Brain pericyte (primary cell): ENCODE measurements at regions not wholly inside any gene's neighbourhood (a gene's known extent, or its start where the extent isn't known, plus 50 kb on each side); places are given as distances from the start of the nearest gene placed in this dataset.

Experiments used
- DNase-seq: peaks from one replicate; pipeline ENCODE4 v3.0.0-alpha.2; 2012; ENCODE audit warnings: low read depth, low spot score

DNA sequence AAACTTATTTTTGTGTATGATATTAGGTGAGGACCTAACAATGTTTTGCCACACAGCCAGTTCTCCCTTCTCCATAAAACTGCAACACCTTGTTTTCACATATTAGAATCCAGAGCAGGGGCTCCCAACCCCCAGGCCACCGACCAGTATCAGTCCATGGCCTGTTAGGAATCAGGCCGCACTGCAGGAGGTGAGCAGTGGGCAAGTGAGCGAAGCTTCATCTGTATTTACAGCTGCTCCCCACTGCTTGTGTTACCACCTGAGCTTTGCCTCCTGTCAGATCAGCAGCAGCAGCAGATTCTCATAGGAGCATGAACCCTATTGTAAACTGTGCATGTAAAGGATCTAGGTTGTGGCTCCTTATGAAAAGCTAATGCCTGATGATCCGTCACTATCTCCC lies 185.9 kb upstream of the NSMCE3 start:
- no peak for DNase-seq

DNA sequence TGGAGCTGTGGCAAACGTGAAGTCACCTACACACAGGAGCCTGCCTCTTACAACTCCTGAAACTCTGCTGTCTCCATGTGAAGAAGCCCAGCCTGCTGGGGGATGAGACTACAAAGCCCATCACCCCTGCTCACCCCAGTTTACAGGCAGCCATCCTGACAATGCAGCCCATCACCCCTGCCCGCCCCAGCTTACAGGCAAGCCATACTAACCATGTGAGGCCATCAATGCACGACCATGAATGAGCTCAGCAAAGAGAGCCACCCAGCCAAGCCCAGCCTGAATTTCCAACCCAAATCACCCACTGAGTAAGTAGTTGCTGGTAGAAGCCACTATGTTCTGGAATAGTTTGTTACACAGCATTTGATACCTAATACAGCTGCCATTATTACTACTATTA lies 185.4 kb upstream of the NSMCE3 start:
- DNase-seq, result no peak

DNA sequence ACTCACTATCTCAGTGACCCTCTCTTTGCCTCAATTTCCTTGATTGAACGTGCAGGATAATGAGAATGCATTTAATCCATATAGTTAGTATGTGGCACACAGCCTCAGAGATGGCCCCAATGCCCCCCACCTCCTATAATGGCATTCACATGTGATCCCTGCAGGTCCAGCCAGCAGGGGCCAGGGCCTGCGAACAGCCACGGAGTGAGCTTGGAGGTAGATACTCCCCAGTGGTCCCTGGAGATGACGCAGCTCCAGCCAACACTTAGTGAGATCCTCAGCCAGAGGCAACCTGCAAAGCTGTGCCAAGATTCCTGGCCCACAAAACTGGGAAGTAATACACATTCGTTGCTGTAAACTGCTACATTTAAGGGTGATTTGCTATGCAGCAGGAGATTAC lies 184.9 kb upstream of the NSMCE3 start:
- DNase-seq, result no peak

DNA sequence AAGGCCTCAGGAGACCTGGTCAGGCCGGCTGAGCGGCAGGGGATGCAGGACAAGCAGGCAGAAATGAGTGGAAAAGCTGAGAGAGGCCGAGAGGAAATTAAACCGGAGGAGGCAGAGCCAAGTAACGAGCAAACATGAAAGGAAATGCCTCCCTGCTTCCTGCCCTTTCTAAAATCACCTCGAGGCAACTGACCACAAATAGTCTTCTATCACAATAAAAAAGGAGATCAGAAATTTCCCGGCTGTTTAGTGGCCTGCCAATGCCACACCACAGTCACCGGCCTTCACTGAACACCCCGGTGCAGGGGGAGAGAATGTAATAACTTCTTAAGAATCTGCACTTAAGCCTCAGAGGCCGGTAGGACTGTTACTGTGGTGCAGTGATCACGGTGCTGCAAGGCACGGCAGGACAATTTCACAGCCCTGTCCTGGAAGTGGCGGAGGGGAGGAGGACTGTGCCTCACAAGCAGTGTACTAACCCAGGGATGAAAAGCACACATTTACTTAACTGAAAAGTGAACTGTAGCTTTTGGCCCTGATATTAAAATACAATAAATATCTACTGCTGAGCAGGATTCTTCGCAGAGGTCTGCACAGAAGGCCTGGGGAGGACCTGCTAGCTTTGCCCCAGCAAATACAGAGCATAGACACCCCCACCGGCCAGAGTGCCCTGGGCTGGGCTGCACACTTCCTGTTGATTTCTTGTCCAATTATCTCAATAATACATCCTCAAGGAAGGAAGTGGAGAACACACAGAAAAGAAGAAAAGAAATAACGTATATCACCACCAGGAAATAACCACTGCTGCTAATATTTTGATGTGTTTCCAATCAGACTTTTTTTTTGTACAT lies 183.5 kb upstream of the NSMCE3 start:
- DNase-seq, result no peak

DNA sequence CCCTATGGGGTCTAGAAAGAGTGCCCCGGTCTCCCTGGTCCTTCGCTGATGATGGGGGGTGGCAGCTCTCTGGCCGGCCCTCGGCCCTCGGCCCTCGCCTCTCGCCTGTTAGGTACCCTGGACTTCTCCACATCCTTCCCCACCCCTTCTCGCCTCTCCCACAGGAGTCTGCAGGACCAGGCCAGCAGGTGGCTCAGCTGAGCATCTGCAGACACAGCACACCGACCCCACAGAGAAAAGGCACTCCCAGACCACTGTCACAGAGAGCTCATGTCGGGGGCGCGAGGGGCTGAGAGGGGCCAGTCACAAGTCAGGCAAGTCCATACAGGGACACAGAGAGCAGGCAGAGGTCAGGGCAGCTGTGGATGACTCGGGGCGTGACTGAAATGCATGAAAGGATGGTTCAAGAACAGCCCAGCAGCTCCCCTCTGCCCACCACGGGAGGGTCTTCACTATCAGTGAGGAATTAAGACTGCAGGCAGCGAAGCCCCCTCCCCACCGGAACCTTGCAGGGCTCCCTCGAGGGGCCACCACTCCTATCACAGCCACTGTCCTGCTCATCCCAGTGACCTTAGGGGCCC lies 181.7 kb upstream of the NSMCE3 start:
- no peak for DNase-seq

DNA sequence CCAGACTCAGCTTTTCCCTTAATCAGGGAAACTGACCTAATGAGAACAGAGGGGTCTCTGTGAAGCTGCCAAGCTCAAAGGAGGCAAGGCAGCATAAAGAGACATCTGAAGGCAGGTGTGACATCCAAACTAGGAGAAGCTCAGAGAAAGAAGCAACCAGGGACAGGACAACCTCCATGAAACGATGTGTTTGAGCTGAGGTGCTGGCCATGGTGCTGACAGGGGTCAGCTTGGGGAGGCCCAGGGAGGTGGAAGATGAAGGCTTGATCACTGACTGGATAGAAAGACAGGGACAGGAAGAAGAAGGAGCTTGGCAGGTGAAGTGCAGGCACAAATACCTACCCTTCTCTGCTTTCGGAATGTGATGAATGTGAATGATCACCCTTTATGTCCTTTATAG lies 179.5 kb upstream of the NSMCE3 start:
- DNase-seq, result no peak

DNA sequence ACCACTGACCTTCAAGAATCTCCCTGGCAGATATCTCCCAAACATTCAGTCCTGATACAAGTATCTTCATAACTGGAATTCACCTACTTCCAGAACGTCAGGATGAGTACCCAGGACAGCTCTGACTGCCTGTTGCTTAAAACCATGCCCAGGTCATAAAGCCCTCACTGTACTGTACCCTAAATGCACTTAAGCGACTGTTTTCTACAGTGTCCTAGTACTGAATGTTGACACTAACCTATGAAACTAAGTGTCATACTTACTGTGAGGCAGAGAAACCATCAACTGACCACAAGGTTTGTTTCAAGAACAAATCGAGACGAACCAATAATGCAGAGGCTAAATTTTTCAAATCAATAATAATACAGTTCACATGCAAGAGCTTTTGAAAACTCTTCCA lies 178.7 kb upstream of the NSMCE3 start:
- no peak for DNase-seq

DNA sequence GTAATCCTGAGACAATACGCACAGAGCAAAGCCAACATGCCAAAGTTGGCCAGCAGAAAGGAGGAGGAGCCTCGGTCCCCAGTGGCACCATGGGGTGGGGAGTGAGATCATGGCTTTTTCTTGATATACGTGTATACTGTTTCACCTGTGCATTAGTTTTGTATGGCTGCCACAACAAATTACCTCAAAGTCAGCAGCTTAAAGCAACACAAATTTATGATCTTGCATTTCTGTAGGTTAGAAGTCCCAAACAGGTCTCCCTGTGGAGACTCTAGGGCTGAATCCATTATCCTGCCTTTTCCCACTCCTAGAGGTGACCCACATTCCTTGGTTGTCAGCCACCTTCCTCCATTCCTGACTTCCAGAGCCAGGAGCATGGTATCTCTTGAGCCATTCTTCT lies 176.9 kb upstream of the NSMCE3 start:
- no peak for DNase-seq

DNA sequence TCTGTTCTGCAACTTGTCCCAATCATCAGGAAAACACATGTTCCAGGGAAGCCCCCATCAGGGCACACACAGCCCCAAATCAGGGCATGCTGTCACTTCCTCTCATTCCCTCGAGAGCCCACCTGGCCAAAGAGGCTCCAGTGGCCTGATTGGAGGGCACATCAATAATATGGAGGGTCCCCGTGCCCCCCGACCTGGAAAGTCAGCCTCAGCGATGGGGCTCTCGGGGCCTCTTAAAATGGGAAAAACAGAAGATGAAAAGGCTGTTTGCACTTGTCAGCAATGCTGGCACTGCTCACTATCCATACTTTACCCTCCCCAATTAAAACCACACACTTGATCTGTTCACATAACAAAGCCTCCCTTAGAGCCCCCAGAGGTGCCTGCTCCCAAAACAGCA lies 172.9 kb upstream of the NSMCE3 start:
- no peak for DNase-seq

DNA sequence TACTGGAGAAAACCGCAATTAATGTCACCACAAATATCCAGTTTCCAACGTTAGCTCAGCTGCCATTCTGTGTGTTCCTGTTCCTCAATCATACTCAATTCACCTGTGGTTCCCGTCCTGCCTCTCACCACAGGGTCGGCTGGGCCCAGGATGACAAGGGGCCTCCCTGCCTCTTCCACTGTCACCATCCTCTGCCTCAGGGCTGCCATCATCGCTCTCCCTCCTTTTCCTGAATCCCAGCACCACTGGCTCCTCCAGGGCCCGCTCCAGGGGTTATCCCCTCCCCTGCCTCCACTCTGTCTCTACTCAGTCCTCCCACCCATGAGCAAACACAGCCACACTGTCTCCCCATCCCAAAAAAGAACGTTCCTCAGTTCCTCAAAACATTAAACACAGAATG lies 170.9 kb upstream of the NSMCE3 start:
- no peak for DNase-seq

DNA sequence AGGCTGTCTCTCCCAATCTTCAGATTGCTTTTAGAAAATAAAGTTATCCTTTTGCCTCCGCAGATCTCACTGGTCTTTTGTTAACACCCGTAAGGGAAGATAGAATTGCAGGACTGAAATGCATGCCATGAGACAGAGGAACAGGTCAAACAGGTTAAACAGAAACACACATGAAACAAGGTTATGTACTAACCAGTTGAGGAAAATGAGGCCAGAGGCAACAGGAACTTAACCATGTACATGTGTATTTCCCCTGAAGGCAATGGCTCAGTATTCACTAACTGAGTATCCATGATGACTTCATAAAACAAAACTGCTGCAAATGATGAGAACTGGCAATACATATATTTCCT lies 169.1 kb upstream of the NSMCE3 start:
- no peak for DNase-seq

DNA sequence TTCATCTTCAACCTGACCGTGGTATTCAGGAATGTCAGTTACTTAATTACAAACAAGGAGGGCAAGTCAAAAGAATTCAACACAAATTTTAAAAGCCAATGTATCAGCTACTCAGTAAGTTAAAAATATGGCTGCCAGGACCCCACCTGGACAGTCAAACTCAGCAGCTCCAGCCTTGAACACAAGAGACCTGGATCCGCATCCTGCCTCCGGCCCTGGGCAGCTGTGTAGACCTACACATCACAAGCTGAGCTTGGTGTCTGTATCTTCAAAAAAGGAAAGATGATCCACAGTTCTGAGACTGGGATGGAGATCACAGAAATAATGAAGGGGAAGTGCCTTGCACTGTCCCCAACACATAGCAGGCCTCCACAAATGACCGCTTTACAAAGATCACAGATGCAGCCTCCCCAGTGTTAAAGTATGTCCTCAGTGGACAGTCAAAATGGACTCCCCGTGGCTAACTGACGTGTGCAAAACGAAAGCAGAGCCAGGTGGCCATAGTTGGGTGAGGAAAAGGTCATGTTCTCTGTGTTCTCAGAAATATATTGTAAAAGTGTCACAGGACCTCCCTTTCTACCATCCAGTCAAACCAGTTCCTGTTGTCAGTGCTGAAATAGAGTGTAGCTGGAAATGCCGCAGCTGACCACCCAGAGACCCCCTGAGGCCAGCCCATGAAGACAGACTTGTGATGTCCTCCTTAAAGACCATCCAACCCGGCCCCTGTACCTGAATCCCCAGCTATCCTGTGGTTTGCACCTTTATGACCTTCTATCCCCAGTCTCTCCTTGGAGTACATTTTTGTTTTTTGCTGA lies 168.5 kb upstream of the NSMCE3 start:
- no peak for DNase-seq

DNA sequence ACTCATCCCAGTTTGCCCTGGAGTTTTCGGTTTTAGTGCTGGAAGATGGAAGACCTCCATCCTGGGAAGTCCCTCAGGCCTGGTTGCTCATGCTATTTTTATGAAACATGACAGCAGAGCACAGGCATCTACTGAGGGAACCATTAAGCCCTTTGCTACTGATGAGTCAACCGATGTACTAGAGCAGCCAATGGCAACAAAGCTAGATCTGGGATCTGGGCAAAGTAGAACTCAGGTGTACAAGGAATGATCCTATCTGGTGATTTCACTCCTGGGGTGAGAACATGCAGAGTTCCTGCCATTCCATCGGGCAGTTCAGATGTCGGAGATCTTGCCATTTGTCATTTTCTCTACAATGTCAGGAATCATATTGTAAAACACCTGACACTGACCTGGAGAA lies 166.2 kb upstream of the NSMCE3 start:
- no peak for DNase-seq

DNA sequence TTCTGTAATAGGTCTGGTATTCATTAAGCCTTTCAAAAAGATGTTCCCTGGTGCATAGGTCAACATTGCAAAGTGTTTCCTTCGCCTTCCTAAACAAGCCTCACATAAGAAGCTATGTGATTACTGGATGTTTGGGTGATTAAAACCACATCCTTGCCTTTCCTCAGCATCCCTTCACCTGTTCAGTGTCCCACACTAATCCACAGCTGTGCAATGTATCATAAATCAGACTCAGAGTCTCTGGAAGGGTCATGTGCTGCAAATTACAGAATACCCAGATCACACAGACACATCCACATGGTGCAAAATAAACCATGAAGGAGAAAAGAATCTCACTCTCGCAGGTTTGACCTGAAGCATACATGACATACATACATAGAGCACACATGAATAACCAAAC lies 164.7 kb upstream of the NSMCE3 start:
- DNase-seq, result no peak

DNA sequence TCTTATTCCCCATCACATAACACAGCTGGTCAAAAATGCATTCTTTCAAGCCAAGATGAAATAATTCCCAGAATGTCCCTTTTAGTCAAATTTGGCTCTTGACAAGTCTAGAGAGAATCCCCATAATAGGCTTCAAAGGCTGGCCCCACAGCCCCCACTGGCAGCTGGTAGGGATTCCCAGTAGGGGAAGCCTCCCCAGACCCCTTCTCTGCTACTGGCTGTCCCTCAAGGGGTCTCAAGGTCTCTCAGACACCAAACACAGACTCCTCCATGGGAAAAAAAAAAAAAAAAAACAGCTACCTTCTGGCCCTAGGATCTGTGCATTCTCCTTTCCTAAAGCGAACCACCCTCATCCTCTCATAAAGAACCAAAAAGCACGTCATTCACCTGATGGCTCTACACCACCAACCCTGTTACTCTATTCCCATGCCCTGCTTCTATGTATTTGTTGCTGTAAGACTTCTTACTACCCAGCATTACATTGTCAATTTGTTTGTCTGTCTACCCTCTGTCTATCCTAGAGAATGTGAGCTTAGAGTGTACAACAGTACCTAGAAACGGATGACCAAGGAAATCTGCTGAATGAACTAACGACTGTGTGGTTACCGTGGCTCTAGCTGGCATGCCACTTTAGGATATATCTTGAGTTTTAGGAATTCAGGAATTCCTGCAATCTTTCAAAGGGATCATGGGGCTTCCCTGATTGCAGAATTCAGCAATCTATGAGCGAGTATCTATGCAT lies 164.1 kb upstream of the NSMCE3 start:
- DNase-seq, result no peak

DNA sequence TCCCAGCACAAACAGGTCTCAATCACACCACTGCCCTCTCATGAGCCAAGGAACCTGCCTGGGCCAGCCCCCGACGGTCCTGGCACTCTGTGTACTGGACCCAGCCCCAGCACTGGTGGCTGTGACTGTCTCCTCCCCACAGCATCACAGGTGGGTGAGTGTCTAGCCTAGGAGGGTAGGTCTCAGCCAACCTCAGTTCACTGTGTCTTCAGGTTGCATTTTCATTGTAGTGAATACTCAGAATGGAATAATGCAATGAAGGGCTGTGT lies 163.4 kb upstream of the NSMCE3 start:
- no peak for DNase-seq

DNA sequence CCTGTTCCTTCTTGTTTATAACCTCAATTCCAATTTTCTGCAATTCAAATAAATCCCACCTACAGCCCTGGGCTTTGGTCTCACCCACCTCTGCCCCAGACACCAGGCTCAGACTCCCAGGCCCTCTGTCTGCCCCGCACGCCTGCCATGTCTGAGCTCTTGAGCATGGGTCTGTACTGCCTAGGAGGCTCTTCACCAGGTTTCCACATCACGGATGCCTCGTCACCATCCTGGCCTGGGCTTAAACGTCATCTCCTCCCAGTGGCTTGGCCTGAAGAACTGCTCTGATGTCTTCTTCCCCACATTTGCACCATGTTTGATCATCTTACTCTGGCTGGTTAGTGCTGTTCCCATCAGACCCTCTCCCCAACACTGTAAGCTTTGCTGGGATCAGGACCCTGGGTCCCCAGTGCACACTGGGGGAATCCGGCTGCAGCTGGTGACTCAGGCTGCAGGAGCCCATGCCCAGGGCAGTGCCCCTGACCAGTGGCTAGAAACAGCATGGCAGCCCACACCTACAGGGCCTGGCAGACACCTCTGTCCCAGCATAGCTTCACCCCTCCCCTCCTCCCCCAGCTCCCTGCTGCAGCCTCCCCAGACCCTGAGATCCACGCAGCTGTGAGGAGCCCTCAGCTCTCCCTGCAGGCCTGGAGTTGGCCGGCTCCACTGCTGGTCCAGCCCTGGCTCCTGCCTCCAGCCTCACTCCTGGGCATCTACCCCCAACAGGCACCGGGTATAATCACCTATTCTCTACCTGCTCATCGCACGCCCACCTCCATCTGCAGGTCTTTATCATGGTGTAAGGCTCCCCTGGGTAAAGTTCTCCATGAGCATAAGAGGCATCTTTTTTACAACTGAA lies 162.8 kb upstream of the NSMCE3 start:
- no peak for DNase-seq

DNA sequence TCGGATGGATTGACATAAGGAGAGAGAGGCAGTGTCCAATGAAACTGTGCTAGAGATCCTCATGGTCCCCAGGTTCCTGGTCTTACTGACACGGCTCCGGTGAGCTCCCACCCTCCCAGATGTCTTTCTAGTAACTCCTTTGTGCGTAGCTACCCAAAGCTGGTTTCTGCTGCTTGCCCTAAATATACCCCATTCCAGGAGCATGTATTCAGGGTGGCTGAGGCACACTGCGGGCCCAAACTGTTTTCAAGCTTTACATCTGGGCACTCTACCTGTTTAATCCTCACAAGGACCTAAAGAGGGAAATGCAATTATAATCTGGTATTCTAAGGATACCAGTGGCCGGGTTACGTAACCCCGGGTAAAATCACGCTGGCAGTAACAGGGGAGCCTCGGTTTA lies 161.2 kb upstream of the NSMCE3 start:
- DNase-seq, result no peak

DNA sequence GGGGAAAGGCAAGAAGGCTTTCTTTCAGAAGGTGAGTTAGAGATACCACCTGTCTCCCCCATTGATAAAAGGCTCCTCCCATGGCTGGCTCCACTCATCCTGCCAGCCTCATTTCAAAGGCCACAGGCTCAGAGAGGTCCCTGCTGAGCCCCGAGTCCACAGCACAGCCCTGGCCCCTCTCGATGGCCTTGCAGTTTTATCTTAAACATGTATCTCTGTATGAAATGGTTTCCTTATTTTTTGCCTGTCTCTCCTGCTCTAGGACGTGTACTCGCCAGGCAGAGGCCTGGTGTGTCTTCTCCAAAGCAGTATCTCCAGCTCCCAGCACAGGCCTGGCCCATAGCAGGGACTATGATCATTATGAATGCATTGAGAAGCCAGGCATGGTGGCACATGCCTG lies 160.5 kb upstream of the NSMCE3 start:
- no peak for DNase-seq

DNA sequence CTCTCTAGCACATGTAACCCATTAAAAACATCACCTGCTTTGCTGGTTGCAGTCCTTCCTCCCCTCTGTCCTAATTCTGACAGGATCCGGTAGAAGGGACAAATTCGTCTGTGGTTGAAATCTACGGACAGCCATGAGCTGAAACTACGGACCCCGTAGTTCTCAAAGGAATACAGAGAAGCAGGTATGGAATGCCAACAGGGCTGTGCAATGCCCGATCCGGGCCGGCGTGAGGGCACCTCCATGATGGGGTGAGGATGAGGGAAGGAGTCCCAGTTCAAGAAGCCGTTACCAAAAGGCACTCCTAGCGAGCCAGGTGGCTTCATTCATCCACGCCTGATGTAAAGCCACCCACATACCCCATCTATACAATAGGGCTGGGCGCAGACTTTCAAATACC lies 160.0 kb upstream of the NSMCE3 start:
- DNase-seq, result no peak

DNA sequence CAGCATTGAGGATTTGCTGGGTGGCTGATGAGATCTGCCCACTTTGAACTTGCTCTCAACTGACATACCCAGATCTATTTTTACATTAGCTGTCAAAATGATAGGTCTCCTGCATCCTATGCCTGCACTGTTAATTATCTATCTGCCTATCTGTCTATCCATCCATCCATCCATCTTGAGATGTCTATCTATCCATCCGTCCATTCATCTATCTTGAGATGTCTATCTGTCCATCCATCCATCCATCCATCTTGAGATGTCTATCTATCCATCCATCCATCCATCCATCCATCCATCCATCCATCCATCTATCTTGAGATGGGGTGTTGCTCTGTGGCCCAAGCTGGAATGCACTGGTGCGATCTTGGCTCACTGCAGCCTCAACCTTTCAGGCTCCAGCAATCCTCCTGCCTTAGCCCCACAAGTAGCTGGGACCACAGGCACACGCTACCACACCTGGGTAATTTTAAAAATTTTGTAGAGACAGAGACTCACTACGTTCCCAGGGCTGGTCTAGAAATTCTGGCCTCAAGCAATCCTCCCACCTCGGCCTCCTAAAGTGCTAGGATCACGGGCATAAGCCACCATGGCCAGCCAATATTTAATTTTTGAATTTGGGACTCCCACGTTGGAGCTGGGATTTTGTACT lies 159.4 kb upstream of the NSMCE3 start:
- DNase-seq, result no peak
